Right atrium auricular region (tissue), 2 donors: ENCODE measurements at regions not wholly inside any gene's neighbourhood (a gene's known extent, or its start where the extent isn't known, plus 50 kb on each side); places are given as distances from the start of the nearest gene placed in this dataset.

Experiments used
- DNase-seq: peaks from one replicate; pipeline ENCODE4 v3.0.0-alpha.2; 2019; ENCODE audit warnings: low spot score
- H3K27ac ChIP-seq, 2 donors: fragments of 200-600 bp; sonication (generic); 1 replicate in 1 of 2; 2 replicates in 1 of 2; pipeline ENCODE4 v1.5.1; 2016 to 2019
- H3K27me3 ChIP-seq, 2 donors: fragments of 200-600 bp; sonication (generic); one replicate each; pipeline versions ENCODE4 v1.5.1 to v1.6.0; 2017 to 2019
- H3K36me3 ChIP-seq: fragments of 200-600 bp; sonication (generic); one replicate; pipeline ENCODE4 v1.5.1; 2016
- H3K4me1 ChIP-seq, 2 donors: fragments of 200-600 bp; sonication (generic); one replicate each; pipeline versions ENCODE4 v1.5.1 to v1.6.0; 2017 to 2019
- H3K4me3 ChIP-seq, 2 donors: fragments of 200-600 bp; sonication (generic); 1 replicate in 1 of 2; 2 replicates in 1 of 2; pipeline ENCODE4 v1.5.1; 2017 to 2019; ENCODE audit warnings: mild to moderate bottlenecking in 1 of 2, moderate library complexity in 1 of 2
- H3K9me3 ChIP-seq, 2 donors: fragments of 200-600 bp; sonication (generic); one replicate each; pipeline ENCODE4 v1.5.1; 2019
- TF ChIP-seq, protein P1 (sequence below), 2 donors: fragments of 200-600 bp; sonication (generic); IDR thresholded peaks; one replicate each; pipeline ENCODE4 v1.5.1; 2019; ENCODE audit warnings: antibody characterized with exemption in 2 of 2

DNA sequence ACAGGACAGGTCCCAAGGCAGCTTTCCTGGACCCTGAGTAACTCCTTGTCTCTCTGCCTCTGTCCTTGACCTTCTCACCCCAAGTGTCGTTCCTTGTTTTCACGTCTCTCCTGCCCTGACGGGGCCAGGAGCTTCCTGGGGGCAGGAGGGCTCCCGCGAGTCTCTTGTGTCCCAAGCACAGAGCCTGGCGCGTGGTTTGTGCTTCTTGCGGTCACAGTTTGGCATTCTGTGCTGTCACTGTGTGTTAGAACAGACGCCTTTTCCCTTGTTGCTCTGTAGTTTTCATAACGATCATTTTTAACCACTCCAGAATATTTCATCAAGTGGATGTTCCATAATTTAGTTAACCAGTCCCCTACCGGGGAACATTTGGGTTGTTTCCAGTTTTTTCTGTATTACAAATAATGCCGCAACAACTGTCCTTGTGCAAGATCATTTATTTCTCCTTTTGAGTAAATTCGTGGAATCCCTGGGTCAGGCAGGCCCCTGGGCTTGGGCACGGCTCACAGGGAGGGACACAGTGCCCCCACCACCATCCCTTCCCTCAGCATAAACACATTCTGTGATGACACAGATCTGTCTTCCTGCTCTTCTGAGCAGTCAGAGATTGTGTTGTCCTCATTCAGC lies 71.9 kb downstream of the TSPAN17 start:
- Histone ChIP-seq H3K9me3 (peaks cover 0 to 11% of the 10 kb centered on the region in 2 donors), H3K27me3 (no peaks in the 10 kb centered on the region), H3K27ac (no peak overlapping the region), H3K36me3 (no peaks in the 10 kb centered on the region), H3K4me3 (no peak overlapping the region), H3K4me1 (no peaks in the 10 kb centered on the region)
- TF ChIP-seq, protein P1, sequence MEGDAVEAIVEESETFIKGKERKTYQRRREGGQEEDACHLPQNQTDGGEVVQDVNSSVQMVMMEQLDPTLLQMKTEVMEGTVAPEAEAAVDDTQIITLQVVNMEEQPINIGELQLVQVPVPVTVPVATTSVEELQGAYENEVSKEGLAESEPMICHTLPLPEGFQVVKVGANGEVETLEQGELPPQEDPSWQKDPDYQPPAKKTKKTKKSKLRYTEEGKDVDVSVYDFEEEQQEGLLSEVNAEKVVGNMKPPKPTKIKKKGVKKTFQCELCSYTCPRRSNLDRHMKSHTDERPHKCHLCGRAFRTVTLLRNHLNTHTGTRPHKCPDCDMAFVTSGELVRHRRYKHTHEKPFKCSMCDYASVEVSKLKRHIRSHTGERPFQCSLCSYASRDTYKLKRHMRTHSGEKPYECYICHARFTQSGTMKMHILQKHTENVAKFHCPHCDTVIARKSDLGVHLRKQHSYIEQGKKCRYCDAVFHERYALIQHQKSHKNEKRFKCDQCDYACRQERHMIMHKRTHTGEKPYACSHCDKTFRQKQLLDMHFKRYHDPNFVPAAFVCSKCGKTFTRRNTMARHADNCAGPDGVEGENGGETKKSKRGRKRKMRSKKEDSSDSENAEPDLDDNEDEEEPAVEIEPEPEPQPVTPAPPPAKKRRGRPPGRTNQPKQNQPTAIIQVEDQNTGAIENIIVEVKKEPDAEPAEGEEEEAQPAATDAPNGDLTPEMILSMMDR (IDR thresholded peaks at IDR 0.05) = no peak
- no peak for DNase-seq

DNA sequence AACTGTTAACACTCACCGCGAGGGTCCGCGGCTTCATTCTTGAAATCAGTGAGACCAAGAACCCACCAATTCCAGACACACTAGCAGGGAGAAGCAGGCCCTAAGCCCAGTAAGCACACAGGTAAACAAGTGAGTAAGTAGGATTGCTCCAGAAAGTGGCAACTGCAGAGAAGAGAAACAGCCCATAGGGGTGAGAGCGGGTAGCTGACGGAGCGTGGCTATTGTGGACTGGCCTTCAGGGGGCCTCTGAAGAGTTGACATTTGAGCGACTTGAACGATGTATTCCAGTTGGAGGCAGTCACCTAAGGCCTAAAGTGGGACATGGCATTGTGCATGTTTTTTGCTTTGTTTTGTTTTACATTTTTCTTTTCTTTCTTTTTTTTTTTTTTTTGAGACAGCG lies 74.2 kb downstream of the TSPAN17 start:
- H3K27me3 ChIP-seq = no peaks in the 10 kb centered on the region
- H3K27ac ChIP-seq = no peak overlapping the region
- no peak overlapping the region for H3K4me3 ChIP-seq
- no peaks in the 10 kb centered on the region for H3K4me1 ChIP-seq
- no peaks in the 10 kb centered on the region for H3K36me3 ChIP-seq
- no peaks in the 10 kb centered on the region for H3K9me3 ChIP-seq
- DNase-seq = no peak
- TF ChIP-seq, protein P1 (IDR thresholded peaks at IDR 0.05) = no peak

DNA sequence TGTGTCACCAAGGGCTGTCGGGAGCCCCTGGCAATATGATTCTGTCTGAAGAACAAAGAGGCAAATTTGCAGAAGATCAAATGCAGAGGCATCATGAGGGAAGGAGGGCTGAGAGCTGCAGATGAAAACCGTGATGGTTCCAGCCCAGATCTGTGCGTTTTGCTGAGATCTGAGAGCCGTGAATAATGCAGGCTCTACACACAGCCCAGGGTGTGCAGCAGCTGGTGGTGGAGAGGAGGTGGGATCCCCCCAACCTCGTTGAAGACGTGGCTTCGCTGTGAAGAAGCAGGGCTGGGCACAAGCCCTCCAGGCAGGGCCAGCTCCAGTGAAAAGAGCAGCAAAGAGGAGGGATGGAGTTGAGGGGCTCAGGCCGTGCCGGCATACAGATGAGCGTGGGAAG lies 75.5 kb downstream of the TSPAN17 start:
- no peak overlapping the region for H3K4me3 ChIP-seq
- TF ChIP-seq, protein P1 (IDR thresholded peaks at IDR 0.05) = no peak
- H3K36me3 ChIP-seq = no peaks in the 10 kb centered on the region
- no peak for DNase-seq
- H3K4me1 ChIP-seq = no peaks in the 10 kb centered on the region
- H3K27ac ChIP-seq = no peak overlapping the region
- H3K9me3 ChIP-seq = no peaks in the 10 kb centered on the region
- H3K27me3 ChIP-seq = no peaks in the 10 kb centered on the region

DNA sequence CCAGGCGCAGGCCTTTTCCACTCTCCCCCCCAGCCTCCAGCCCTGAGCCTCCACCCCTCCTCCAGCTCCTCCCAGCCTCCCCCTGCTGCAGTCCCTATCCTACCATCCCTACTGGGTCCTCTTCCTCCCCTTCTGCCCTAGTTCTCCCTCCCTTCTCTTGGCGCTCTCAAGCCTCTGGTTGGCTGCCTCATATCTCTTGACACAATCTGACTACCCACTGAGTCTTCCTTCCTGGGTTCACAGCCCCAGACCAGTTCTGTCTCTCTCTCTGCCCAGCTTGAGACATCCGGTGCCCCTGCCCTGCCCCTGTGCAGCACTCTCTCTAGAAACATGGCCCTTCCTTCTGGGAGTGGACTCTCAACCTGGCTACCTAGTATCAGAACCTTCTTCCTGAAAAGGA lies 76.2 kb downstream of the TSPAN17 start:
- Histone ChIP-seq H3K27me3 (no peaks in the 10 kb centered on the region), H3K4me3 (no peak overlapping the region), H3K27ac (no peak overlapping the region), H3K9me3 (no peaks in the 10 kb centered on the region), H3K36me3 (no peaks in the 10 kb centered on the region), H3K4me1 (no peaks in the 10 kb centered on the region)
- DNase-seq = no peak
- TF ChIP-seq, protein P1 (IDR thresholded peaks at IDR 0.05) = no peak

DNA sequence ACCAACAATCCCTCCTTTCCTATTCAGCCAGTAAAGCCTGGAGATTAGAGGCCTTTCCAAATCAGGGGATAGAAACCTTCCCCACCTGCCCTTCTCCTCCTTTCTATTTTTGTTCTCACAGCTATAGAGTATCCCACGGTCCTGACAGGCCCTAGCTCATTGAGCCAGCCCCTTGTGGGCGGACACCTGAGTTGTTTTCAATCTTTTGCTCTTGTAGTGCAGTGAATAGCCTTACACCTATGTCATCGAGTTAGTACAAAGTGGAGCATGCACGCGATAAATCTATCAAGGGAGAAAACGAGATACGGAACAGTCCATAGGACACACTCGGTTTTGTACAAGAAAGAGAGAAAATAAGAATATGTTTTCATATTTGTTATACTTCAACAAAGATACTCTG lies 77.2 kb downstream of the TSPAN17 start:
- H3K27me3 ChIP-seq = no peaks in the 10 kb centered on the region
- TF ChIP-seq, protein P1 (IDR thresholded peaks at IDR 0.05) = no peak
- no peaks in the 10 kb centered on the region for H3K9me3 ChIP-seq
- H3K36me3 ChIP-seq = no peaks in the 10 kb centered on the region
- no peaks in the 10 kb centered on the region for H3K4me1 ChIP-seq
- no peak overlapping the region for H3K27ac ChIP-seq
- DNase-seq = no peak
- no peak overlapping the region for H3K4me3 ChIP-seq
